ENCODE measurements at regions not wholly inside any gene's neighbourhood (a gene's known extent, or its start where the extent isn't known, plus 50 kb on each side); places are given as distances from the start of the nearest gene placed in this dataset.

DNA sequence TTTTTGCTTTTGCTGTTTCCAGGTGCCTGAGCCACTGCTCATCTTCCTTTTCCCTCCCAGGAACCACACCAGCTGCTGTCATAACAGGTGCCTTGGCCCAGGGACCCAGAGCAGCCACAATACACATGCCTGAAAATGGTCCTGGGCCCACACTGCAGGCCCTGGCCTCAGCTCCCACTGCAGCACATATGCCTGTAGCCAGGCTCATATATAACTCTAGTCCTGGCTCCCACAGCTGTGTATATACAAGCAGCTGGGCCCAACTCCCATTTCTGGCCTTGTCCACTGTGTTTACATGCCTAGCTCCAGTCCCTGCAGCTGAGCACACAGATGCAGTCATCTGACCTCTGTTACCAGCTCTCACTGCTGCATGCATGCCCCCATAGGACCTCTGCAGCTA lies 930.5 kb downstream of the ADGRL3 start:
- TF ChIP-seq, protein P1, sequence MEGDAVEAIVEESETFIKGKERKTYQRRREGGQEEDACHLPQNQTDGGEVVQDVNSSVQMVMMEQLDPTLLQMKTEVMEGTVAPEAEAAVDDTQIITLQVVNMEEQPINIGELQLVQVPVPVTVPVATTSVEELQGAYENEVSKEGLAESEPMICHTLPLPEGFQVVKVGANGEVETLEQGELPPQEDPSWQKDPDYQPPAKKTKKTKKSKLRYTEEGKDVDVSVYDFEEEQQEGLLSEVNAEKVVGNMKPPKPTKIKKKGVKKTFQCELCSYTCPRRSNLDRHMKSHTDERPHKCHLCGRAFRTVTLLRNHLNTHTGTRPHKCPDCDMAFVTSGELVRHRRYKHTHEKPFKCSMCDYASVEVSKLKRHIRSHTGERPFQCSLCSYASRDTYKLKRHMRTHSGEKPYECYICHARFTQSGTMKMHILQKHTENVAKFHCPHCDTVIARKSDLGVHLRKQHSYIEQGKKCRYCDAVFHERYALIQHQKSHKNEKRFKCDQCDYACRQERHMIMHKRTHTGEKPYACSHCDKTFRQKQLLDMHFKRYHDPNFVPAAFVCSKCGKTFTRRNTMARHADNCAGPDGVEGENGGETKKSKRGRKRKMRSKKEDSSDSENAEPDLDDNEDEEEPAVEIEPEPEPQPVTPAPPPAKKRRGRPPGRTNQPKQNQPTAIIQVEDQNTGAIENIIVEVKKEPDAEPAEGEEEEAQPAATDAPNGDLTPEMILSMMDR (conservative IDR thresholded peaks at IDR 0.05 in 1 of 2, IDR thresholded peaks at IDR 0.05 in 1 of 2; ENCODE audit: extremely low read depth in 1 of 2, insufficient read depth in 1 of 2, low read depth in 1 of 2, low read length in 2 of 2), result no peak
- no peak for TF ChIP-seq EZH2 (IDR thresholded peaks at IDR 0.05; ENCODE audit: borderline replicate concordance, low read length)
